KMS-11 (cell line): ENCODE measurements at regions not wholly inside any gene's neighbourhood (a gene's known extent, or its start where the extent isn't known, plus 50 kb on each side); places are given as distances from the start of the nearest gene placed in this dataset.

Experiments used
- H2AFZ ChIP-seq: fragments of 200-600 bp; sonication (generic); 2 replicates; pipeline ENCODE4 v1.6.1; 2016; ENCODE audit warnings: antibody characterized with exemption, mixed run types, low read depth
- H3K27ac ChIP-seq: fragments of 200-600 bp; sonication (generic); 2 replicates; pipeline ENCODE4 v1.6.1; 2016; ENCODE audit warnings: mild to moderate bottlenecking, mixed run types
- H3K27me3 ChIP-seq: fragments of 200-600 bp; sonication (generic); 2 replicates; pipeline ENCODE4 v1.6.1; 2017; ENCODE audit warnings: mild to moderate bottlenecking, low read depth, mixed run types, moderate library complexity; ENCODE audit not compliant: insufficient read depth
- H3K36me3 ChIP-seq: fragments of 200-600 bp; sonication (generic); 2 replicates; pipeline ENCODE4 v1.6.1; 2017; ENCODE audit warnings: mild to moderate bottlenecking, mixed run types; ENCODE audit not compliant: insufficient read depth
- H3K4me1 ChIP-seq: fragments of 200-600 bp; sonication (generic); 2 replicates; pipeline ENCODE4 v1.6.1; 2016; ENCODE audit warnings: mild to moderate bottlenecking, low read depth, mixed run types; ENCODE audit not compliant: poor library complexity, severe bottlenecking
- H3K4me2 ChIP-seq: fragments of 200-600 bp; sonication (generic); 2 replicates; pipeline ENCODE4 v1.7.0; 2016; ENCODE audit warnings: mild to moderate bottlenecking, mixed run types
- H3K4me3 ChIP-seq: fragments of 200-600 bp; sonication (generic); IDR thresholded peaks from 2 replicates; pipeline ENCODE4 v1.6.1; 2017; ENCODE audit warnings: low read depth, low read length, mixed read lengths; ENCODE audit not compliant: insufficient read depth
- H3K79me2 ChIP-seq: fragments of 200-600 bp; sonication (generic); 2 replicates; pipeline ENCODE4 v1.6.1; 2016; ENCODE audit warnings: low read depth, mixed run types; ENCODE audit not compliant: insufficient read depth
- H3K9ac ChIP-seq: fragments of 200-600 bp; sonication (generic); 2 replicates; pipeline ENCODE4 v1.6.1; 2016; ENCODE audit warnings: mild to moderate bottlenecking, mixed run types
- H4K20me1 ChIP-seq: fragments of 200-600 bp; sonication (generic); 2 replicates; pipeline ENCODE4 v1.6.1; 2016; ENCODE audit warnings: mild to moderate bottlenecking, mixed run types; ENCODE audit not compliant: insufficient read depth
- CTCF ChIP-seq: fragments of 200-600 bp; sonication (generic); conservative IDR thresholded peaks from 2 replicates; pipeline ENCODE4 v1.6.1; 2017; ENCODE audit warnings: low read depth, mild to moderate bottlenecking, antibody characterized with exemption, low read length, moderate library complexity, mixed read lengths

DNA sequence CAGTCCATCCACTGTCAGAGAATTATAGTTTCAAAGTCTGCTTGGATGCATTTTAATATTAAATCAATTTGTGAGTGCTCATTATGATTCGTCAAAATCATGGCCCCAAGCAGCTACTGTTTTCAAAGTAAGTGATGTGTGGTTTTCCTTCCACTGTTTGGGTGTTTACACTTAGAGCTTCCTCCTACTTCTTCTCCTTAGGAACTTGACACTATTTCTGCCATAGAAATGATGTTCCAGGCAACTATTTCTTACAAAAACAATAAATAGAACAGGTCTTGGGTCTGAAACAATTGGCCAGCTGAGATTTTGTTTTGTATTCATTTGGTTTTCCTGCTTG lies 132.8 kb upstream of the RAI14 start:
- H3K4me2 ChIP-seq, result no peak overlapping the region
- H3K36me3 ChIP-seq, result no peaks in the 10 kb centered on the region
- H3K27ac ChIP-seq, result no peak overlapping the region
- peak overlapping the region; percentile 68 for H2AFZ ChIP-seq
- H3K9ac ChIP-seq, result no peak overlapping the region
- no peaks in the 10 kb centered on the region for H3K4me1 ChIP-seq
- H3K4me3 ChIP-seq, result no peak overlapping the region
- no peaks in the 10 kb centered on the region for H3K79me2 ChIP-seq
- TF ChIP-seq CTCF, result 0 out of 2 replicates have a peak, but pooled peaks have one; percentile 21
- no peaks in the 10 kb centered on the region for H3K27me3 ChIP-seq
- H4K20me1 ChIP-seq, result no peaks in the 10 kb centered on the region

DNA sequence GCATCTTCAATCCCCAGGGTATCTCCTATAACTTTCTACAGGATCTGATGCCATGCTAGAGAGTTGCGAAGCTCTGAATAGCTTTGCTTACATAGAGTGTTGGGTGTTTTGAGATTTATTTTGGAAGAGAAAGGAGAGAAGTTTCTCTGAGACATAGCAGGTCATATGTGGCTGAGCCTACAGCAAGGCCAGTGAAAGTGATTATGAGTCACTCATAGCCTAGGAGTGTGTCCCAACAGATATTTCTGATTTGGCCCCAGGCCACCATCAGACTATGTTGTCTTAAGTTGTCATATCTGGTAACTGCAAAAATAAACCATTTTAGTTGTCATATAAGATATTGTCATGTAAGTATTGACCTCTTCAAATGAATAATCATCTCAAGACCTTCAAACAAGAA lies 132.0 kb upstream of the RAI14 start:
- Histone ChIP-seq H3K27ac (no peak overlapping the region), H3K9ac (no peak overlapping the region), H3K27me3 (no peaks in the 10 kb centered on the region), H4K20me1 (no peaks in the 10 kb centered on the region), H2AFZ (no peak overlapping the region), H3K4me3 (no peak overlapping the region), H3K79me2 (no peaks in the 10 kb centered on the region), H3K4me1 (no peaks in the 10 kb centered on the region), H3K4me2 (no peak overlapping the region), H3K36me3 (no peaks in the 10 kb centered on the region)
- no peak for TF ChIP-seq CTCF

- no peak overlapping the region for H2AFZ ChIP-seq
- H3K4me3 ChIP-seq, result no peak overlapping the region
- no peaks in the 10 kb centered on the region for H3K4me1 ChIP-seq
- H3K27me3 ChIP-seq, result no peaks in the 10 kb centered on the region
- TF ChIP-seq CTCF, result no peak
- no peak overlapping the region for H3K9ac ChIP-seq
- H3K4me2 ChIP-seq, result no peak overlapping the region
- no peaks in the 10 kb centered on the region for H3K36me3 ChIP-seq
- no peaks in the 10 kb centered on the region for H3K79me2 ChIP-seq
- H4K20me1 ChIP-seq, result no peaks in the 10 kb centered on the region
- H3K27ac ChIP-seq, result no peak overlapping the region
Observed at GRCh38 chr5:34525761-34526160, 130.4 kb upstream of the RAI14 start.

- H3K79me2 ChIP-seq, result no peaks in the 10 kb centered on the region
- no peak overlapping the region for H3K27ac ChIP-seq
- no peak overlapping the region for H2AFZ ChIP-seq
- H3K9ac ChIP-seq, result no peak overlapping the region
- no peaks in the 10 kb centered on the region for H3K27me3 ChIP-seq
- no peak for TF ChIP-seq CTCF
- H3K4me3 ChIP-seq, result no peak overlapping the region
- H3K4me2 ChIP-seq, result no peak overlapping the region
- no peaks in the 10 kb centered on the region for H3K36me3 ChIP-seq
- H3K4me1 ChIP-seq, result no peaks in the 10 kb centered on the region
- H4K20me1 ChIP-seq, result no peaks in the 10 kb centered on the region
Observed at GRCh38 chr5:34526682-34527305, 129.3 kb upstream of the RAI14 start.
